ENCODE measurements at regions not wholly inside any gene's neighbourhood (a gene's known extent, or its start where the extent isn't known, plus 50 kb on each side); places are given as distances from the start of the nearest gene placed in this dataset.

DNA sequence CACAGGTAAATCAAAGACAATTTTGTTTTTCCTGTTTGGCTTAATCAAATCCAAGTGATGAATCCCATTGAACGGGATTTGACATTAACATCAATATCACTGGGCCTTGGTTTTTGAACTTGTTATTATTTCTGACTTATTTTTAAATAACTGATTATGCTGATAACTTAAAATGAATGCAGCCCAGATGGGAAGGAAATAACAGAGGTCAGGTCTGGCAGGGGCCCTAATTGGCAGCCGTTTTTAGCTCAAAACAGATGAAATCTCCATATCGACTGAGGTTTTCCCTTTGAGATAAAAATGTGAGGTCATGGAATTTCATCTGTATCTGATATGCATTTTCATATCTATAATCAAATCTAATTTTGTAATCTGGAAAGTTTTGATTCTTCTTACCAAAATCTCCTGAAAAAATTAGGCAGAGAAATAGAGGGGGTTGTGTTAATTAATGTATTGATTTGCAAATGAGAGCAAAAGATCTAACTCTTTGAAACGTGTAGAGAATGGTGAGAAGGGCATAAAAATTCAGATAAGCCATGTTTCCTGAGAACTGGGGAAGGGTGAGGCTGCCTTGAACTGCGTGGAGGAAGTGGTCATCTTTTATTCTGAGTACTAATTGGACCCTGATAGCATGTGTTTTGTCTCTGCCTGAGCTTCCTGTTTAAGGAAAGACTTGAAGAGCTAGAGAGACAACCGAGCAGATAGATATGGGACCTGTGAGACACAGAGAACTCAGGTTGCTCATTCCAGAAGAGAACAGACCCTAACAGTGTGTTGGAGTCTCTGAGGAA is 98.2 kb upstream of the C1QTNF9B start:
- TF ChIP-seq GABPA (IDR thresholded peaks at IDR 0.05 in 1 of 2, conservative IDR thresholded peaks at IDR 0.05 in 1 of 2), result peak in 1 of 2 donors; percentile 31
- no peak for TF ChIP-seq ATF3 (IDR thresholded peaks at IDR 0.05)
- peak; percentile 60 for TF ChIP-seq NR2F2 (IDR thresholded peaks at IDR 0.05)
- no peak for TF ChIP-seq MAX (IDR thresholded peaks at IDR 0.05)
- no peak for TF ChIP-seq HNF4A (conservative IDR thresholded peaks at IDR 0.05)
- TF ChIP-seq REST (IDR thresholded peaks at IDR 0.05), result no peak
- no peak for TF ChIP-seq RXRA (IDR thresholded peaks at IDR 0.05)
- no peak for TF ChIP-seq JUND (IDR thresholded peaks at IDR 0.05)
- no peak for TF ChIP-seq SP1 (IDR thresholded peaks at IDR 0.05)
- TF ChIP-seq TAF1 (conservative IDR thresholded peaks at IDR 0.05), result no peak
- no peak for TF ChIP-seq HNF4G (IDR thresholded peaks at IDR 0.05)
- no peak for TF ChIP-seq FOXA1 (IDR thresholded peaks at IDR 0.05)
- no peak for TF ChIP-seq RAD21 (IDR thresholded peaks at IDR 0.05)
- TF ChIP-seq, protein P1, sequence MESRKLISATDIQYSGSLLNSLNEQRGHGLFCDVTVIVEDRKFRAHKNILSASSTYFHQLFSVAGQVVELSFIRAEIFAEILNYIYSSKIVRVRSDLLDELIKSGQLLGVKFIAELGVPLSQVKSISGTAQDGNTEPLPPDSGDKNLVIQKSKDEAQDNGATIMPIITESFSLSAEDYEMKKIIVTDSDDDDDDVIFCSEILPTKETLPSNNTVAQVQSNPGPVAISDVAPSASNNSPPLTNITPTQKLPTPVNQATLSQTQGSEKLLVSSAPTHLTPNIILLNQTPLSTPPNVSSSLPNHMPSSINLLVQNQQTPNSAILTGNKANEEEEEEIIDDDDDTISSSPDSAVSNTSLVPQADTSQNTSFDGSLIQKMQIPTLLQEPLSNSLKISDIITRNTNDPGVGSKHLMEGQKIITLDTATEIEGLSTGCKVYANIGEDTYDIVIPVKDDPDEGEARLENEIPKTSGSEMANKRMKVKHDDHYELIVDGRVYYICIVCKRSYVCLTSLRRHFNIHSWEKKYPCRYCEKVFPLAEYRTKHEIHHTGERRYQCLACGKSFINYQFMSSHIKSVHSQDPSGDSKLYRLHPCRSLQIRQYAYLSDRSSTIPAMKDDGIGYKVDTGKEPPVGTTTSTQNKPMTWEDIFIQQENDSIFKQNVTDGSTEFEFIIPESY (IDR thresholded peaks at IDR 0.05), result no peak
- TF ChIP-seq EGR1 (IDR thresholded peaks at IDR 0.05; ENCODE audit: low read depth in 2 of 2), result no peak
- Histone ChIP-seq H3K9me3 (ENCODE audit: control insufficient read depth in 4 of 4, low read length in 3 of 4) (no peaks in the 10 kb centered on the region), H3K4me1 (ENCODE audit: control insufficient read depth in 4 of 4, insufficient read depth in 4 of 4, low read length in 3 of 4) (no peaks in the 10 kb centered on the region), H3K27ac (ENCODE audit: low read depth in 1 of 2, low read length in 2 of 2) (no peak overlapping the region), H3K4me3 (ENCODE audit: low read depth in 1 of 3, low read length in 3 of 3) (no peak overlapping the region), H3K27me3 (ENCODE audit: control insufficient read depth in 4 of 4, insufficient read depth in 4 of 4, low read length in 3 of 4) (no peaks in the 10 kb centered on the region), H3K9ac (ENCODE audit: low read depth in 1 of 2, low read length in 2 of 2) (no peak overlapping the region), H3K36me3 (ENCODE audit: control insufficient read depth in 4 of 4, insufficient read depth in 3 of 4, low read depth in 1 of 4, low read length in 3 of 4) (no peaks in the 10 kb centered on the region)
- DNase-seq (ENCODE audit: low spot score), result no peak
- 70% methylated on average over 6 of the region's 6 CpGs for WGBS

DNA sequence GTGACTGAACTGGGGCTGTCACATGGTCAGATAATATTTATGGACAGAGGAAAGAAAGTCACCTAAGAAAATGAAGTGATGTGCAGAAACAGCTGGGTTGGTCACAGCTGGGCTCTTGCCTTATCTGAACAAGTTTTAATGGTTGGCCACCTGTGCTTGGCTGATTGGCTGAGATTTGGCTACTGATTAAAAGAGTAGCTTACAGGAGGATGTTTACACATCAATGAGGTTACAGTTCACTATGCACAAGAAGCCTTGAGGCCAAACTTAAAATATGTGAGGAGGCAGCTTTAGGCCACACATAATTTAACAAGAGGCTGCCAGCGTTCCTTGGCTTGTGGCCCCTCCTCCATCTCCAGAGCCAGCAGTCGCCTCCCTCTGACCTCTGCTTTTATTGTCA is 99.2 kb upstream of the C1QTNF9B start:
- no peaks in the 10 kb centered on the region for H3K4me1 ChIP-seq (ENCODE audit: control insufficient read depth in 4 of 4, insufficient read depth in 4 of 4, low read length in 3 of 4)
- H3K27me3 ChIP-seq (ENCODE audit: control insufficient read depth in 4 of 4, insufficient read depth in 4 of 4, low read length in 3 of 4), result peaks cover 0 to 2% (median 0%) of the 10 kb centered on the region in 4 donors
- TF ChIP-seq RXRA (IDR thresholded peaks at IDR 0.05), result no peak
- TF ChIP-seq, protein P1 (IDR thresholded peaks at IDR 0.05), result no peak
- TF ChIP-seq FOXA2 (IDR thresholded peaks at IDR 0.05), result no peak
- TF ChIP-seq HNF4G (IDR thresholded peaks at IDR 0.05), result no peak
- no peak for TF ChIP-seq NR2F2 (IDR thresholded peaks at IDR 0.05)
- no peak for TF ChIP-seq MAX (IDR thresholded peaks at IDR 0.05)
- no peak for TF ChIP-seq JUND (IDR thresholded peaks at IDR 0.05)
- TF ChIP-seq RAD21 (IDR thresholded peaks at IDR 0.05), result no peak
- H3K27ac ChIP-seq (ENCODE audit: low read depth in 1 of 2, low read length in 2 of 2), result no peak overlapping the region
- H3K4me3 ChIP-seq (ENCODE audit: low read depth in 1 of 3, low read length in 3 of 3), result no peak overlapping the region
- 92% methylated on average over 2 of the region's 2 CpGs for WGBS
- H3K9ac ChIP-seq (ENCODE audit: low read depth in 1 of 2, low read length in 2 of 2), result no peak overlapping the region
- no peak for DNase-seq (ENCODE audit: low spot score)
- H3K9me3 ChIP-seq (ENCODE audit: control insufficient read depth in 4 of 4, low read length in 3 of 4), result no peaks in the 10 kb centered on the region
- no peaks in the 10 kb centered on the region for H3K36me3 ChIP-seq (ENCODE audit: control insufficient read depth in 4 of 4, insufficient read depth in 3 of 4, low read depth in 1 of 4, low read length in 3 of 4)
